Astrocyte of the cerebellum (primary cell): ENCODE measurements at regions not wholly inside any gene's neighbourhood (a gene's known extent, or its start where the extent isn't known, plus 50 kb on each side); places are given as distances from the start of the nearest gene placed in this dataset.

Source experiments
- DNase-seq: peaks from one replicate; pipeline ENCODE4 v3.0.0-alpha.2; 2011; ENCODE audit warnings: low read depth
- H3K4me3 ChIP-seq: 2 replicates; pipeline ENCODE4 v1.5.1; 2011; ENCODE audit warnings: mild to moderate bottlenecking, low read depth, low read length, moderate library complexity
- in situ Hi-C: cut with HindIII; loops from 2 replicates; pipeline ENCODE4 v1.10.0; 2017; ENCODE audit warnings: low sequenced_read_pairs
- TF ChIP-seq, protein P1 (sequence below): IDR thresholded peaks from 2 replicates; pipeline ENCODE4 v1.5.1; 2012; ENCODE audit warnings: low read length, low read depth, moderate library complexity, mild to moderate bottlenecking; ENCODE audit errors: missing control alignments

DNA sequence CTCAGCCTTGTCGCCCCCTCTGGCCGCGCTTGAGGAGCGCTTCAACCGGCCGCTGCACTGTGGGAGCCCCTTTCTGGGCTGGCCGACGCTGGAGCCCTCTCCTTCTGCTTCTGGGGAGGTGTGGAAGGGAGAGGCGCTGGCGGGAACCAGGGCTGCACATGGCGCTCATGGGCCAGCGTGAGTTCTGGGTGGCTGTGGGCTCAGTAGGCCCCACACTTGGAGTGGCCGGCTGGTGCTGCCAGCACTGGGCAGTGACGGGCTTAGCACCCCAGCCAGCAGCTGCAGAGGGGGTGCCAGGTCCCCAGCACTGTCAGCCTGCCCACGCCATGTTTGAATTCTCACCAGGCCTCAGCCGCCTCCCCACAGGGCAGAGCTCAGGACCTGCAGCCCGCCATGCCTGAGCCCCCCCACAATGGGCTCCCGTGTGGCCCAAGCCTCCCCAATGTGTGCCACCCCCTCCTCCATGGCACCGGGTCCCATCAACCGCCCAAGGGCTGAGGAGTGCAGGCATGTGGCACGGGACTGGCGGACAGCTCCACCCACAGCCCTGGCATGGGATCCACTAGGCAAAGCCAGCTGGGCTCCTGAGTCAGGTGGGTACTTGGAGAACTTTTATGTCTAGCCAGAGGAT, 615.2 kb downstream of the TRIML1 start:
- in situ Hi-C loops, result no loop called here
- TF ChIP-seq, protein P1, sequence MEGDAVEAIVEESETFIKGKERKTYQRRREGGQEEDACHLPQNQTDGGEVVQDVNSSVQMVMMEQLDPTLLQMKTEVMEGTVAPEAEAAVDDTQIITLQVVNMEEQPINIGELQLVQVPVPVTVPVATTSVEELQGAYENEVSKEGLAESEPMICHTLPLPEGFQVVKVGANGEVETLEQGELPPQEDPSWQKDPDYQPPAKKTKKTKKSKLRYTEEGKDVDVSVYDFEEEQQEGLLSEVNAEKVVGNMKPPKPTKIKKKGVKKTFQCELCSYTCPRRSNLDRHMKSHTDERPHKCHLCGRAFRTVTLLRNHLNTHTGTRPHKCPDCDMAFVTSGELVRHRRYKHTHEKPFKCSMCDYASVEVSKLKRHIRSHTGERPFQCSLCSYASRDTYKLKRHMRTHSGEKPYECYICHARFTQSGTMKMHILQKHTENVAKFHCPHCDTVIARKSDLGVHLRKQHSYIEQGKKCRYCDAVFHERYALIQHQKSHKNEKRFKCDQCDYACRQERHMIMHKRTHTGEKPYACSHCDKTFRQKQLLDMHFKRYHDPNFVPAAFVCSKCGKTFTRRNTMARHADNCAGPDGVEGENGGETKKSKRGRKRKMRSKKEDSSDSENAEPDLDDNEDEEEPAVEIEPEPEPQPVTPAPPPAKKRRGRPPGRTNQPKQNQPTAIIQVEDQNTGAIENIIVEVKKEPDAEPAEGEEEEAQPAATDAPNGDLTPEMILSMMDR, result no peak
- DNase-seq, result no peak
- no peak overlapping the region for H3K4me3 ChIP-seq

GRCh38 chr4:188767496-188767895, 628.3 kb downstream of the TRIML1 start:
- H3K4me3 ChIP-seq, result no peak overlapping the region
- no peak for DNase-seq
- in situ Hi-C loops, result no loop called here
- TF ChIP-seq, protein P1, result no peak

DNA sequence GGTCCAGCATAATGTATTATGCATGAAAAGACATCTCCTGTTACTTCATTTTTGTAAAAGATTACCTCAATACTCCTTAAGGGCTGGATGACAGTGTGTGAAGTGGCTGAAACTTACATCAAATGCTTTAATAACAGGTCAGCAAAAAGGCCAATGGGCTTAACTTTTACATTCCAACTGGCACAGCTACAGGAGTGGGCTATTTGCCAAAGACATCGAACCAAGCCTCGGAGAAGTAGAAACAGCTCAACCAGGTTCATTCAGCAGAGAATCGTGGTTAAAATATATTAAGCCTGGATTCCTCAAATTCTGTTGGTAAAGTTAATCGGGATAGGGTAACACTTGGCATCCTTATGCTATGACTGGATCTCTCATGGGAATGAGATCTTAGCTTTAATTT, 639.7 kb downstream of the TRIML1 start:
- no peak for DNase-seq
- no peak overlapping the region for H3K4me3 ChIP-seq
- TF ChIP-seq, protein P1, result no peak
- in situ Hi-C loops, result no loop called here

GRCh38 chr4:188779581-188779980, 640.3 kb downstream of the TRIML1 start:
- no peak overlapping the region for H3K4me3 ChIP-seq
- in situ Hi-C loops, result no loop called here
- no peak for DNase-seq
- TF ChIP-seq, protein P1, result no peak

DNA sequence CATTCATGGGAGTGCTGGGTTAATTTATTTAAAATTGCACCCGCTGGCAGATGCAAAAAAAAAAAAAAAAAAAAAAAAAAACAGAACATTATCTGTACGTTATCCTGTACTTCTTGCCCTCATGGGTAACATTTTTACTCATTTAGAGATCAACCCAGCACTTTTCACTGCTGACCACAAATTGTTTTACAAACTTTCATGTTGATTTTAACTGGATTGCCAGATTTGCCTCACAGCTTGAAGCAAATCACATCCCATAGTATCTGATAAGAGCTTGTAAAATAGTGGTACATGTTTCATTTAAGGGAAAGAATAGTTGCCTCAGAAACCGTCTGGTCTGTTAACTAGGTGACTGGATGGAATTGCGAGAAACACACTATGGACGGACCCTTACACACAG, 640.8 kb downstream of the TRIML1 start:
- in situ Hi-C loops, result no loop called here
- TF ChIP-seq, protein P1, result no peak
- no peak for DNase-seq
- no peak overlapping the region for H3K4me3 ChIP-seq

DNA sequence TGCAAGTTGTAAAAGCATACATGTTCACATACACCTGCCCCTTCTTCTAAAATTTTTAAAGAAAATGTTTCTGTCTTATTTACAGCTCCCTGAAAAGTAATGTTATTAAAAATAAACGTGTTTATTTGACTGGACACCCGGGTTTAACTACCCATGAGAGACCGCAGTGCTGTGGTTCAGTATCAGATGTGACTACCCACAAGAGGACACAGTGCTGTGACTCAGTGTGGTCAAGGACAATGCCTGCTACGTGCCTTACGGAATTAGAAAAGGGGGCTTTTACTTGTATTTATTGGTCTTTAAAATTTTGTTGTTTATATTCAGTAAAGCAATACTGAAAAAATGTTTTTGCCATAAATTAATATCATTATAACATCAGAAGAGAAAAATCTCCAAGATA, 641.4 kb downstream of the TRIML1 start:
- H3K4me3 ChIP-seq, result no peak overlapping the region
- in situ Hi-C loops, result no loop called here
- TF ChIP-seq, protein P1, result no peak
- no peak for DNase-seq
